HG02763 (cell line): ENCODE measurements at regions not wholly inside any gene's neighbourhood (a gene's known extent, or its start where the extent isn't known, plus 50 kb on each side); places are given as distances from the start of the nearest gene placed in this dataset.

Experiments
- ATAC-seq: cut with Tn5 transposase; IDR thresholded peaks from one replicate; pipeline ENCODE4 v1.9.1; 2021; ENCODE audit warnings: mild to moderate bottlenecking, moderate library complexity; ENCODE audit not compliant: unreplicated experiment

- ATAC-seq = no peak
These were observed 248.1 kb upstream of the OPRM1 start for GRCh38 chr6:153790876-153791473.

DNA sequence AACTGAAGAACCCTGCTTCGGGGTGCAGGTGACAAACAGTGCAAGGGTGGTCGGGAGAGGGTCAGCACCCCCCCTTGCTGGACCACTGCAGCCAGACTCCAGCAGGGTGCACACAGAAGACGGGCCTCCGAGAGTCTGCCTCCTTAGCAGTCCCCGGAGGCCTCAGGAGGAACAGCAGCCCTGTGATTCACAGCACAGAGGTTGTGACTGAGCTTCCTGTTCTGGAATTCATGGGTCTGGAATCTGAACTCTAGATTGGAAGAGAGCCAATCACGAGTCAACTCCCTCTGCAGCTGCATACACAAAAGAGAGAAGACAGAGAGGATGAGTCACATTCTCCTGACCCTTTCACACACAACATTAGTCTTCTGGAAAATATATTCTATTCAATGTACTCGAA lies 249.0 kb upstream of the OPRM1 start:
- no peak for ATAC-seq

DNA sequence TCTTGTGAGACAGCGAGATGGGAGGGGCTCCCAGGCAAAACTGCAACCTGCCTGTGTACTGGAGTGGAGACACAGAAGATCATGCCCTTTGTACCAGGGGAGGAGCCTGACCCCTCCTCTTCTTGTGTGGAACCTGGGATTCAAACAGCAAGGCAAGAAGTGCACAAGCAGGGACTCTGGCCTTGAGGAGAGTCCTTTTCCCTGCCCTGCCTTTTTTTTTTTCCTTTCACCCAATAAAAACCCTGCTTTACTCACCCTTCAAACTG lies 251.8 kb upstream of the OPRM1 start:
- no peak for ATAC-seq

DNA sequence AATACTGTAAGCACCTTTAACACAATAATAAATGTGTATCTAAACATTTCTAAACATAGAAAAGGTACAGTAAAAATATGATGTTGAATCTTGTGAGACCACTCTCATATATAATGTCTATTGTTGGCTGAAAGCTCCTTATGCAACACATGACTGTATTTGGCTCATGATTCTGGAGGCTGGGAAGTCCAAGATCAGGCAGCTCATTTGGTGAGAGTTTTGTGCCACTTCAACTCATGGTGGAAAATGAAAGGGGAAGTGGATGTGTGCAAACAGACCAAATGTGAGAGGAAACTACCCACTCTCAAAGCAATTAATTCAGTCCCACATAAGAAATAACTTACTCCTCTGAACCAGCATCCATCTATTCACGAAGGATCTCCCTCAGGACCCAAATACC lies 257.7 kb upstream of the OPRM1 start:
- ATAC-seq = no peak

- no peak for ATAC-seq
These were observed 259.0 kb upstream of the OPRM1 start for GRCh38 chr6:153780011-153780410.

DNA sequence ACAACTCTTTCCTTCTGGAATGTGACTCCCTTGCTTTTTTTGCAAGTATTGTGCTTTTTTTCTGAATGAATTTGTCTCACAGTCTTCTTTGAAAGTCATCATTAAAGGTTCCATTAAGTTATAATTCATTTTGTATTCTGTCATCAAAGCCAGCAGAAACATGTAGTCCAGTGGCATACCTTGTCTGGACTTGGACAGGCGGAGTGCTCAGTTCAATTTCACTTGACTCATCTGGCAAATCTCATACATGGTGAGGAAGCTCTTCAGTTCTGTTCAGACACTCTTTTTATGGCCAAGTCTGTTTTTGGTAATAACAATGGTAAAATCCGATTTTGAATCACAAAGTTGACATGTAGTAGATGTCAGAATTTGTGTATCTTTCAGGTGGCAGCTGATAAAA lies 260.8 kb upstream of the OPRM1 start:
- ATAC-seq = no peak

DNA sequence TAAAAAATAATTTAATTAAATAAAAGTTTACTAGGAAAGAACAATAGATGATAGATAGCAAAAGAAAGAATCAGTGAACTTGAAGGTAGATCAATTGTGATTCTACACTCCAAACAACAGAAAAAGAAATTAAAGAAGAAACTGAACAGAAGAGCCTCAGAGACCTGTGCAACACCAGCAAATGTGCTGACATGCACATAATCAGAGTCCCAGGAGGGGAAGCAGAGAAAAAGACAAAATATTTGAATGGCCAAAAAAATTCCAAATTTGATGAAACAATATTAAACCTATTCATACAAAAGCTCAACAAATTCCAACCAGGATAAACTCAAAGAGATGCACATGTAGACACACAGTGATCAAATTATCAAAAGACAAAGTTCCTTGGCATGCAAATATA lies 267.5 kb upstream of the OPRM1 start:
- no peak for ATAC-seq

GRCh38 chr6:153767127-153767526 lies 271.9 kb upstream of the OPRM1 start:
- no peak for ATAC-seq

DNA sequence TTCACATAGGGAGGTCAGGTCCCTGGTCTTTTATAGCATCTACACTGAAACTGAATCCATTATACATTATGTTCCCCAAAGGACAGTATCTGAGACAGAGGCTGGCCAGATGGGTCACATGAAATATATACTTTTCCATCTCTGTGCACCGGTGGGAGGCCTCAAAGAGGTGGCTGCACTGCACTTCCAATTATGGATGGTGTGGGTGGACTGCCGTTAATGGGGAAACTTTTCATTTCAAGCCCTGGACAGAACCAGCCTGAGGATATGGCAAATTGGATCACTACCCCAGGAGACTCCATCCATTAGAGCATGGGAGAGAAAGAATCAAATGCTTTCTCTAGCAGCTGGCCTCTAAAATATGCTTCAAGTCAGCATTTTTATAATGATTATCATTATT lies 280.5 kb upstream of the OPRM1 start:
- no peak for ATAC-seq

DNA sequence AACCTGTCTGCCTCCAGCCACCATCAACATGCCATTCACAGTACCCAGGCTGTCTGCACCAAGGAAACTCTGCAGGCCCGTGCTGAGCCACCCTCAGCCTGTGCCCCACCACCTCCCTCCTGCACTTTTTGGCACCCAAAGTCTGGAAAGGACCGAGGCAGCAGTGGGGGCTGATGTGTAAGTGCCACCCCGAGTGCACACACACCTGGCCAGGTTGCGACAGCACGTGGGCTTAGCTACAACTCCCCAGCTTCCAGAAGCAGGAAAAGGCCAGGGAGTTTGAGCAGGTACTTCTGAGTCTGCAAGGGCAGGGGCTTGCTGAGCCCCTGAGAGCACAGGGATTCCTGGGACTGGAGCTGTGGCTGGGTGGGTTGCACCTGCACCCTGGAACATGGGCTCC lies 303.3 kb upstream of the OPRM1 start:
- no peak for ATAC-seq

DNA sequence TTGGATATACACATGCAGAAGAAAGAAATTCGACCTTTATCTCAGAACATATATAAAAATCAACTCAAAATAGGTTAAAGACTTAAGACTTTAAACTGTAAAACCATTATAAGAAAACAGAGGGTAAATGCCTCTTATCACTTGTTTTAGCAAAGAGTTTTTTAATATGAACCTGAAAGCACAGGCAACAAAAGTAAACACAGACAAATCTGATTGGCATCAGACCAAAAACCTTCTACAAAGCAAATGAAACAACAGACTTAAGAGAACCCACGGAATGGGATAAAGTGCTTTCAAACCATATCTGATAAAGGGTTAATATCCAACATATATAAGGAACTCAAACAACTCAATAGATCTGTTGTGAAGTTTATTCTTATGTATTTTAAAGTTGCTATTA lies 309.9 kb upstream of the OPRM1 start:
- ATAC-seq = no peak

DNA sequence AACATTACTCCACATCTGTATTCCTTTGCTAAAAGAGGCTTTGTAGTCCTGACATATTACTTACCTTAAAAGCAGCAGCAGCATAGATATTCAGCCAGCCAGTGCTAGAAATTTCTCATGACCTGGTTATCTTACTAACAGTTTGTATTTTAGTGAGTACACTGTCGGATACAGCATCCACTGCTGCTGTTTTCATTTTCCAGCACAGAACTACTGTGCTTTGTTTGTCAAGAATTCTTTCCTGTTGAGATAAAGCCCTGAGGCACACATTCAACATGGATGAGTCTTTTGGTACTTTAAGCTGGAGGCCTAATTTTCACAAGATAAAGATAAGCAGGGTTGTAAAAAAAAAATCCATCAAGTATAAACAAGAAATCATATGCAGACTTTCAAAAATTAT lies 311.2 kb upstream of the OPRM1 start:
- ATAC-seq = no peak

DNA sequence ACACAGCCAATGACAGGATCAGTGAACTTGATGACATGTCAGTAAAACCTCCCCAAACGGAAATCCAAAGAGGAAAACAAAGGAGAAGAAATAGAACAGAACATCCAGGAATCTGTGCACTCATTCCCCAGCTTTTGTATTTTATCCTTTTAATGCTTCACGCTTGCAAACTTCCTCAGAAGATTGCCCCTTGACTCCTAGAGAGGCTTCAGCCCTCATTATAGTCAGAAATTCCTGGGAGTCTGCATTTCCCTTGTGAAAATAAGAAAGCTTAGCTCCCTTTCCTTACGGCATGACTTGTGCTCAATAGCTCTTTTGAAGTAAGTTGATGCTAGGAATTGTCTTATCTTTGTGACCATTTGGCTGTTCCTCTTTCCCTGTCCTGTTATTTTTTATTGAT lies 313.6 kb upstream of the OPRM1 start:
- ATAC-seq = no peak

- ATAC-seq = no peak
These were observed 318.3 kb upstream of the OPRM1 start for GRCh38 chr6:153720732-153721131.

- no peak for ATAC-seq
These were observed 333.6 kb upstream of the OPRM1 start for GRCh38 chr6:153705429-153705828.

DNA sequence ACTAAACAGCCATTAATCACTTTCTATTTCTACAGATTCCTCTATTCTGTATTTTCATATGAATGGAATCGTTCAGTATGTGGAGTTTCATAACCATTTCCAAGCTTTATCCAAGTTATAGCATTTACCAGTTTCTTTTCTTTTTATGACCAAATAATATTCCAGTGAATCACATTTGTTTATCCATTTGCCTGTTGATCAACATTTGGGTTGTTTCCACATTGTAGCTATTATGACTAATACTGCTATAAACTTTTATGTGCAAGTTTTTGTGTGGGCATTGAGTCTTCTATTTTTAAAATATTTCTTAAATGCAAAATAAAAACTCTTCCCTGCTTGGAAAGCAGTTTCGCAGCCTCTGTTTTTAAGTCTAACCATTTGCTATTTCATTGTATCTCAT lies 336.4 kb upstream of the OPRM1 start:
- ATAC-seq = no peak

- no peak for ATAC-seq
These were observed 340.4 kb upstream of the OPRM1 start for GRCh38 chr6:153698637-153699036.

DNA sequence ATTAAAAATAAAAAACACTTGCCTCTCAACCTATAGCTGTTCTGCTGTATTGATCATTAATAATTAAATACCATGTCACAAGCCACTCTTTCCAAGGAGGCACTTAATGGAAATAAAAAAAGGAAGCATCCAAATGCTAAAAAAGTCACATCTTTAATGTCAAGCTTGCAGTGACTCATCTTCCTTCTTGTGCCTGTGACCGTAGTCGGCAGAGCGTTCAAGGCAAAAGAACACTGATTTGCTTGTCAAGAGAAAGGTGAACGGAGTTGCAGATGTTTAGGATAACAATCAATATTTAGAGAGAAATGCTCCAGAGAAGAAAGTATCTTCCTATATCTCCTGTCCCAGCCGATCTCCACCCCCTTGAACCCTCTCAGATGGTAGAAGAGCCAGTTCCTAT lies 341.0 kb upstream of the OPRM1 start:
- no peak for ATAC-seq

DNA sequence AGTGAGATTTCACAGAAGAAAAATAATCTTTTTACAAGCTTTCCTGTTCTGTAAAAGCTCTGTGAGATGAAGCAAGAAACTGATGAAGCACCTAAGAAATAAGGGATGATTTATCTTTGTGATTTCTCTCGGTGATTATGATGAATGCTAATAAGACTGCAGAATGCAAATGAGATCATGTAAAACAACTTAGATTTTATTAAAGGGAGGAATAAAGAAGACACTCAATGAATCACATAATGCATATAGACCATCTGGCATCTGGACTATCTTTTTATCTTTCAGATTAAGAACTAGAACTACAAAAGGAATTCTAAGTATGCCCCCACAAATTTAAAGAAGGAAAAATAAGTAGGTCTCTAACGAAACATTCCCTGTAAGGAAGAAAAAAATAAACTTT lies 361.5 kb upstream of the OPRM1 start:
- ATAC-seq = no peak

GRCh38 chr6:153673750-153674149 lies 365.3 kb upstream of the OPRM1 start:
- no peak for ATAC-seq

DNA sequence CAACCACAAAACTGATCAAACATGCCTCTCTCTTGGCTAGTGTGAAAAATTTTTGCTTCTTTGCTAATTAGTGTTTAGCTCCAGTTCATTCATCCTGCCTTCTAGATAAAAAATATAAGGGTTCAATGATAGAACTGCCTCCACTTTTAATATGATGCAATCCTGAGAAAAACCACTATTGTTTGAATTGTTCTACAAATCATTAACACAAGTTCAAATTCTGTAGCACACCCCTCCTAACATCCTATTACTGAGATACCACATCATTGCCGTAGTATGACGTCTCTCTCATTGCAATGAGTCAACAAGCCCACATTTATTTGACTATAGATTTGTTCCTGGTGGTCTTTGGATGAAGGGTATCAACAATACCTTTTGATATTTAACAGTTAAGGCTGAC lies 365.8 kb upstream of the OPRM1 start:
- no peak for ATAC-seq

GRCh38 chr6:153670403-153671026 lies 368.5 kb upstream of the OPRM1 start:
- no peak for ATAC-seq

GRCh38 chr6:153668758-153669157 lies 370.3 kb upstream of the OPRM1 start:
- no peak for ATAC-seq
